ENCODE measurements at regions not wholly inside any gene's neighbourhood (a gene's known extent, or its start where the extent isn't known, plus 50 kb on each side); places are given as distances from the start of the nearest gene placed in this dataset.
"Not testable (repeated sequence)": the region's sequence is repeated elsewhere in the genome, so short reads cannot be mapped to it uniquely, and the experiment has no call there.

- no peak for DNase-seq
Measured at GRCh38 chr3:65170390-65171042, 482.7 kb upstream of the ADAMTS9 start.

DNA sequence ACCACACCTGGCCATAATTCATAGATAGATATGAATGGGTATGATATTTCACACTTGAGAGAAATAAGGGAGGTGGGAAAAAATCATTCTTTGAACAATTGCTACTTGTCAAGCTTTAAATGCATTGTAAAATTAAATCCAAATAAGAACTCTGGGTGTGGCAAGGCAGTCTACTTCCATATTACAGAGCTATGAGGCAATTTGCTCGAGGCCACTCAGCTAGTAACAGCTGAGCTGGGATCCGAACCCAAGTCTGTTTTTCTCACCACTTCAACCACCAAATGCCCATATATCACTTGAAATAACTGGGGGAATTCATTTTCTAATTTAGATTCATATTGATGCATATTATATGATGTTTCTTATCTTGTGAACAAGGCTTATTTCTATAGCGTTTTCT lies 482.2 kb upstream of the ADAMTS9 start:
- DNase-seq, result no peak

DNA sequence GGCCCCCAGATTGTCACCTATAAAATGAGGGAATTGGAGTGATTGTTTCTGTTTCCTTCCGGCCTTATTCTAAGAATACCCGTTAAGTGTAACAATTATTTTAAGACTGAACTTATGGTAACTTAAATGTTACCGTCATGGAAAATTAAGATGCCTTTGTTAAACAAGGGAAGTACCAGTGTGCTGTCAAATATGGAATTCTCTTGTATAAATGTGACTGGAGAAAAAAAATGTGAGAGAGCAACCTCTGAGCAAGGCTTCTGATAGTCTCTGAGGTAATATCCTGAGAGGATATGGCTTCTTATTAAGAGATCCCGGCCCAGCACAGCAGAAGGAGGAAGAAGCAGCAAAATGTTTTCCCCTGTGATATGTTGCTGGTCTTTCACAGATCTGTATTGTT lies 480.7 kb upstream of the ADAMTS9 start:
- no peak for DNase-seq

- DNase-seq, result no peak
Measured at GRCh38 chr3:65166531-65166930, 478.7 kb upstream of the ADAMTS9 start.

- no peak for DNase-seq
Measured at GRCh38 chr3:65158023-65158422, 470.2 kb upstream of the ADAMTS9 start.

DNA sequence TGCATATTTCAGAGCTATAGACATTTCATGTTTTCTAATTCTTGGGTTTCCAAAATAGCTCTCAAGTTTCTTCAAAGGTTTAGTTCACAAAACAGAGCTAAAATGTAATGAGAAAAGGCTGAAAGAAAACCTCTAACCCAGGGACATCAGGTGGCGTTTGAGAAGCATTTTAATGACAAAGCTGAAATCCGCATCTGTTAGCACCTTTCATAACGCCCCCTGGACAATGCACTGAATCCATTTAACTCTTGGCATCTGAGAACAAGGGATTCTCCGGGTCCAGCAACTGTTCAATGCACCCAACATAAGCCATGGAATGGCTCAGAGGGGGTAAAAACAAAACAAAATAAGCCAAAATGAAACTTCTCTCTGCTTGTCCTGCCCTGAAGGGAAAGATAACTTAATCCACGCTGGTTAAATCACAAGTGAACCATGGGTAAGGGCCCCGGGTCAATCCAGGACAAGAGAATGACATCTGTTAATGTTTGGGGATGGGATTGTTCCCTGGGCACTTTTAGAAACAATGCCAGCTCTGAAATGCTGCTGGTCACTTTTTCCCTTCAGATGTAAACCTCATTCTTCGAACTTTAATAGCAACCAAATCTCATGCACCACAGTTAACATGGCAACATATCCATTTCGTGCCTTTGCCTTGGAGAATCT lies 466.2 kb upstream of the ADAMTS9 start:
- DNase-seq, result no peak

DNA sequence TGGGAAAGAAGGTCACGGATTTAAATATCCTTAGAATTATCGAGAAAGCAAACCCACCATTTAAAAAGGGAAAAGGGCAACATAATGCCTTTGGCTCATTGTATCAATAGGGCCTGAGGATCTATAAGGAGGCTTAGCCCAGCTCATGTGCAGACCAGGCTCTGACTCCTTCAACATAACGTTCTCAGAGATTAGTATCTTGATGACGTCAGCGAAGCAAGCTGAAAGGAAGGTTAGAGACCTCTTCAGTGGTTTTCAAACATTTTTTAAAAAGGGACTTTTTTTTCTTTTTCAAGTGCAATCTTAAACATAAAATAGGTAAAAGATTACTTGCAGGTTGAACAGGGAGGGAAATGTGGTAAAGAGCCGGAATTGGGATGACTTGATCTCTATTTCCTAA lies 463.9 kb upstream of the ADAMTS9 start:
- DNase-seq, result no peak

- DNase-seq, result no peak
Measured at GRCh38 chr3:65149877-65150276, 462.1 kb upstream of the ADAMTS9 start.

DNA sequence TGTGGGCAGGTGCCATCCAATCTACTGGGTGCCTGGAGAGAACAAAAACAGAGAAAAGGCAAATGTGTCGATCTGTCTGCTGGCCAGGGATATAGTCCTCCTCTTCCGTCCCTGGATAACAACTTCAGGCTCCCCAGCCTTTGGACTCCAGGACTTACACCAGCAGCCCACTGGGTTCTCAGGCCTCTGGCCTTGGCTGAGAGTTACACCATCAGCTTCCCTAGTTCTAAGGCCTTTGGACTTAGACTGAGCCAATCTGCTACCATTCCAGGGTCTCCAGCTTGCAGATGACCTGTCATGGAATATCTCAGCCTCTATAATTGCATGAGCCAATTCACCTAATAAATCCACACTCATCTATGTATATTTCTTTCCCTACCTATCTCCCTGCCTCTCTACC lies 460.9 kb upstream of the ADAMTS9 start:
- no peak for DNase-seq

- DNase-seq, result no peak
Measured at GRCh38 chr3:65146179-65146578, 458.4 kb upstream of the ADAMTS9 start.

DNA sequence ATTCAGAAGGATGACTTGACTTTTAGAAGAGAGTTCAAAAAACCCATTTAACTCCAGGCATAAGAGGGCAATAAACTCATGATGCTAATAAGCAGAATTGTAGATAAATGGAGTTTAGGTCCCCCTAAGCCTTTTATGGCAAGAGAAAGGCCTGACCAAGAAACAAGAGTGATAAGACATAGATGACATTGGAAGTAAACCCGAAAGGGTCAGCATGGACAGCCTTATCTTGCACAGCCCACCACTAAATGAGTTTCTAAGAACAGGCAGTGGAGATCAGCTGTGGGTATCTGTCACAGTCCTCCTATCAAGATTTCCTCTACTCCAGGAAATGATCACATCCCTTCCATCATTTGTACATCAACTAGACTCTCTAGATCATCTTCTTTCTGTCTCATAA lies 457.9 kb upstream of the ADAMTS9 start:
- DNase-seq, result no peak

DNA sequence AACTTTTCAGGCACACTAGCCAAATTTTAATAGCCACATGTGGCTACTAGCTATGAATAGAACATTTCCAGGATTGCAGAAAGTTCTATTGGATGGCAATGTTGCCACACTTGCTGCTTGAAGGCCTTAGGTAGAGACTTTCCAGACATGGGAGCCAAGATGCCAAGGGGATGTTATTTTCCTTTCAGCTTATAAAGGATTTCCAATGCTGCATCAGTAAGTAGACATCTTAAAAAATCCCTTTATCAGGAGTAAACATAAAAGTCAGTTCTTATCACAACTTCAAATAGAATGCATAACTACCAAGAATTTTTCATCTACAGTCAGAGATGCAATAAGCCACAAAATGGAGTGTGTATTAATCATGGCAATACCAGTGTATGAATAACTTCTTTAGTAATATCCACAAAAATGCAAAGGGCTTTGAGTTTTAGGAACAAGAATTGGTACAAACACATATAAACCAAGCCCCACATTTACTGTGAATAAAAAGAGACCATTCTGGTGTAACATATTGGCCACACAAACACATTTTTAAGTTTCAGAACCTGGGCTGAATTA lies 457.1 kb upstream of the ADAMTS9 start:
- DNase-seq, result no peak

GRCh38 chr3:65142456-65142855 lies 454.7 kb upstream of the ADAMTS9 start:
- no peak for DNase-seq

- no peak for DNase-seq
Measured at GRCh38 chr3:65138556-65138955, 450.8 kb upstream of the ADAMTS9 start.

GRCh38 chr3:65133752-65134151 lies 446.0 kb upstream of the ADAMTS9 start:
- not testable (repeated sequence) for DNase-seq

DNA sequence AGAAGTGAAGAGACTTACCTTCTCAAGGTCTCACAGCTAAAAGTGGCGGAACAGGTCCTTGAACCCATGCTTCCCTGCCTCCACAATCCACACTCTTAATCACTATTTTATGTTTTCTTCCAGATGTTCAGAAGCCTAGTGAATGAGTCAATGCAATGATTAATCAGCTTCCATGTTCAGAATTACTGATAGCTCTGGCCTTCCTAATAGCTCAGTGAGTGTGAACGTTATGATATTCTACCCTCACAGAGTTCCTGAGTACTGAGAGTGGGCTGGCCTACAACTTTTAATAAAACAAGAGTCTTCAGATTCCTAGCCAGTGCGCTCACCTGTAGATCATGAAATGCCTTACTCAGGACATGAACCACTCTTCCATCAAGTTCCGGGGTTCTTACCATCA lies 443.0 kb upstream of the ADAMTS9 start:
- DNase-seq, result no peak

DNA sequence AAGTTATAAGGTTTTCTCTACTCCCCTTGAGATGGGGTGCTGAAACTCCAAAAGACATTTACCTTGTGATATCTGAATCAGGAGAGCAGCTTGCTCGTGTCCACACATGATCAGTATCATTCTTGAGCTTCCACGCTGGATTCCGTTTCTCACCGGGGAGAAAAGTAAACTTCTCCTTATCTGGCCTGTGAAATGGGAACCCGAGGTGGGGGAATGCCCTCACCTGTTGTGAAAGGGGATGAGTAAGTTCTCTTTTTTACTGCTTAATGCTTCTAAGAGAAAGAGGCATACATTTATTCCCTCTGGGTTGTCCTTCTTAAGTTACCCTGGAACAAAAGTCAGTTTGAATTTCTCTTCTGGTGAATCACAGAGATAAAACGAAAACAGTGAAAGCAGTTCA lies 440.5 kb upstream of the ADAMTS9 start:
- DNase-seq, result no peak

DNA sequence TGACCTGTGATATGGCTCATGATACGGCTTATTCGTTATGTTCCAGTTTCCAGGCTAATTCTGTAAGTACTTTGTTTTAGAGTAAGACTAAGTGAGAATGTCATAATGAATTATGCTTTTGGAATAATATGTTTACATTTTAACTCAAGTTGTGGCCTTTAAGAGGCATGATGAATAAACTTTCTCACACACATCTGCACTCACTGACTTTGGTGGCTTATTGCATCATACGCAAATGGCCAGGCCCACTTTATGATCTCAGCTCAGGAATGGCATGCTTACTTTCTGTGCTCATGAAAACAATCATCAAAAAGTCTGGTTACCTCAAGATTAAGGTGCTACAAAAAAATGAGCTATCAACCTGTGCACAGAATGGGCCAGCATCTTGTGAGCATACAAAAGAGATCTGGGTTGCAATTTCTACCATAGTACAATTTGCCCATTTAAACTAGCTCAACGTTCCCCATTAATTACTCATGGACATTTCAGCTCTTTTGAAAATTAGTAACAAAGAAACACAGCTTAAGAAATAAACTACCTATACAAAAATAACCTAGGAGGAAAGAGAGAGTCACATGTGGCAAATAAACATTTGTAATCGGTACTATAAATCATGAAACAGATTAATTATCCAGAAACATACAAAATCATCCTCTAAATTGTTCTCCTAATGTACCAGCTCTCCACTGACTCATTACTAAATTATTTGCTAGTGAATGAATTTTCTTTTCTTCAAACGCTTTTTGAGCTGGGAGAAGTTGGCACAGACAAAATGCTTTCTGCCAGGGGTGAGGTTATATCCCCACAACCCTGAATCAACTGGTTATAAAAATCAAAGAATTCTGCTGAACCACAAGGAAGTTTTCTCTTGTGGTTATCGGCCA lies 439.0 kb upstream of the ADAMTS9 start:
- no peak for DNase-seq

- not testable (repeated sequence) for DNase-seq
Measured at GRCh38 chr3:65120156-65120555, 432.4 kb upstream of the ADAMTS9 start.

DNA sequence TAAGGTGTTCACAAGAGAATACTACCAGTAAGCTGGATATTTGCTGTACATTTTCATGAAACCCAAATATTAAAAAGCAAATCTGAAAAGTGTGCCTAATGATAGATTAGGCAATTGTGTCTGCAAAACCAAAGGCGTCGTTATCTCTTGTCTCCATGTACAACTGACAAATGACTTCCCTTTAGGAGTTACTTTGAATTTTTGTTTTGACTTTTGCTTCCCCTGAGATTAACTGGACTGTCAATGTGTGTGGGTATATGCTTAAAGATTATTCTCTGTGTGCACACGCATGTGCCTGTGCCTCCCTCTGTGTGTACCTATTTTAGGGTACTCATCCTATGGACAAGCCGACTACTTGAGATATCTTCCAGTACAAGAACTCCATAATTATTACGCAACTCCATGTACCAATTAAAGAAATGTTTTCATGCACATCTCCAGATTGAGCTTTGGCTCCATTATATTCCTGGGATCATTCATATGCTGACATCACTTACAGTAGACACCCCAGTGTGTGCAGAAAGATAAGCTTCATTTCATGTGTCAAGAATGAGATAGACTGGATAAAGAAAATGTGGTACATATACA lies 431.2 kb upstream of the ADAMTS9 start:
- no peak for DNase-seq

- no peak for DNase-seq
Measured at GRCh38 chr3:65114041-65114440, 426.2 kb upstream of the ADAMTS9 start.

DNA sequence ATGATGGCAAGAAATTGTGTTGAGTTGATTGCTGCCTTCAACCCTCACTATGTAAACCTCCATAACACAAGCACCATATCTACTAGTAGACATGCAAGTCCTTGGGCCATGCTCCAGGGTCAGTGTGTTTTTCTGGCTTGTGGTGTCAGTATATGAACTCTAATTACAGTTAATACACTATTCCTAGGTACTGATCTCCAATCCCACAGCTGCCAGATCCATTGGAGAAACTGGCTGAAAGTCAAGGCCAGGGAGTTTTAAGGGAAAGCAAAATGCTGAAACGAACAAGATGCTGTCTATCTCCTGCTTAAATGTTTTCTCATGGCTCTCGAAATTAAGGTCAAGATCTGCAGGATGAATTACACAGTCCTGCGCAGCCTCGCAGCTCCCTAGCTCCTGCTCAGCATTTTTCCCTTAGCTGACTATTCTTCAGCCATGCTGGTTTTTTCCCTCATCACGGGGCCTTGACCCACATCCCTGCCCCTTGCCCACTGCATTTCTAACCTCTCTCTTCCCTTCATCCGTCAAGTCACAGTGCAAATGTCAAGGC lies 425.0 kb upstream of the ADAMTS9 start:
- no peak for DNase-seq

- DNase-seq, result no peak
Measured at GRCh38 chr3:65110661-65111060, 422.9 kb upstream of the ADAMTS9 start.

Data from RPMI8226 (cell line).